SHP77 treated with DMSO at 0.1 percent for 48 hours (cell line): ENCODE measurements at regions not wholly inside any gene's neighbourhood (a gene's known extent, or its start where the extent isn't known, plus 50 kb on each side); places are given as distances from the start of the nearest gene placed in this dataset.

ENCODE experiments used
- DNase-seq: peaks from one replicate; lab custom pipeline; 2025; lab: John Stamatoyannopoulos, UW

DNA sequence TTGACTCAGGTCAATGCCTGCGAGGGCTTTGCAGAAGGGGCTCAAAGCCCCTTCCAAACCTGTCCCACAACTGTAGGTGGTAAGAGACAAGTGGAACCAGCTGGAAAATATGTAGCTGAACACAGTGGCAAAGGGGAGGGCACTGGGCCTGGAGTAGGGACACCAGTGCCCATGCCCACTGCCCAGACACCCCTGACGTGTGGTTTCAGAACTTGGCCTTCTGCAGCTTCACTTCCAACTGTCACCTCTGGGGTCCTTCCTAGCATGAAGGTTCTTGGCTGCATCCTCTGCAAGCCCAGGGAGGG lies 233.1 kb upstream of the IRX1 start:
- DNase-seq = no peak

DNA sequence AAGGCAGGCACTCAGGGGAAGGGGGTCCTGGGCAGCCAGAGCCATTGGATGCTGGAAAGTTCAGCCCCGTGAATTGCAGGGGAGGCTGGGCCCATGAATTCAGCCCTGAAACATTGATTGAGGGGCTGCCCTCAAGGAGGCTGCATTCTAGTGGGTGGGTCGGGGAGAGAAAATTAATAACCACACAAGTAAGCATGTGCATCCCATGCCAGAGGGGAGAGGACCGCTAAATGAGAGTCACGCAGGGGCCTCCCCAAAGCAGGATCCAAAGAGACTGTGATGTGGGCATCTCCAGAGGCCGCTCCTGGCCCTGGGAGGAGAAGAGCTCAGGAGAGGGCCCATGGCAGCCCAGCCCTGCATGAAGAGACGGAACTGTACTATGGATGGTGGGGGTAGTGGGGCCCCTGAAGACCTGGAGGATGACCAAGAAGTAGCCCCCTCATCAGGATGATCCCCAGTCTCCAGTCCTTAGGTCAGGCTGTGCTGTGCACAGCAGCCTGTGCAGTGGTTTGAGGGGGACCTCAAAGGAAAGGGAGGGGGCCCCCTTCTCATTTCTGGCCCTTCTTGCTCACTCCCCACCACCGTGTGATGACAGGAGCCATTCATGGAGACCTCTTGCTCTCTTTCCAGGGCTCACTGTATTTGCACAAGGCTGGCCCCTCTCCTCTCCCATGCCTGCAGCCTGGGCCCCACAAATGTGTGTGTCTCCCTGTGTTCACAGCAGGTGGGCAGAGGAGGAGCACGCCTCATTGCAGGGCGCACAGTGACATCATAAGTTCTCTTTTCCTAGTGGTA lies 233.6 kb upstream of the IRX1 start:
- no peak for DNase-seq

DNA sequence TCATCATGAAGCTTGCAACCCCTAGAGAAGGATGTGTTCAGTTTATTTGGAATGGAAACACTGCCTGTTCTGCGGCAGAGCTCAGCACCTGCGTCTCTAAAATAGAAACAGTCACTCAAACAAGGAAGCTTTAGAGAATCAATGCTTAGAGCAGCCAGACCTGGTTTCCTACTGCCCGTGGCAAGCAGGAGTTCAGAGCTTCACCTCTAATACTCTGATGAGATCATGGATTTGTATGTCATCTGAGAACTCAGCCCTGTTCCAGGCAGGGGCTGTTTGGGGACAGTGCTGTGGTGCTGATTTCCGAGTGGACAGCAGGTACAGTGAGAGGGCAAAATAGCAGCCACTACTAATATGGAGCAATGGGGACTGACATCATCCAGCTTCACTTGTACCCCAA lies 236.0 kb upstream of the IRX1 start:
- DNase-seq = no peak

DNA sequence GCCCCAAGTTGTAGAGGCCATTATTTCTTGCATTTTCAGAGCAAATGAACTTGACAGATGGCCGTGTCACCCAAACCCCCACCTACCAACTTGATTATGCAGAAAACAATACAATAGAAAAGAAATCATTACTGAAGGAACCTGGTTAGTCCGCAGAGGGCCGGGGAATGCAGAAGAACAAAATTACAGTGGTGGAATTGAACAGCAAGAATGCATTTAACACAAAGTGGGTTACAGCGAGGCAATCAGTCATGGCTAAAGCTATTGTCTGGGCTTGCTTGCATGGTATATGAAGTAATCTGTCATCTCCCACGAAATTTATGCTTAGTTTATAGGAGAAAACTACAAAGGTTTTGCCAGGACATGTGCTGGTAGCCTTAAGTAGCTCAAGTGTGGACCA lies 238.3 kb upstream of the IRX1 start:
- DNase-seq = no peak

DNA sequence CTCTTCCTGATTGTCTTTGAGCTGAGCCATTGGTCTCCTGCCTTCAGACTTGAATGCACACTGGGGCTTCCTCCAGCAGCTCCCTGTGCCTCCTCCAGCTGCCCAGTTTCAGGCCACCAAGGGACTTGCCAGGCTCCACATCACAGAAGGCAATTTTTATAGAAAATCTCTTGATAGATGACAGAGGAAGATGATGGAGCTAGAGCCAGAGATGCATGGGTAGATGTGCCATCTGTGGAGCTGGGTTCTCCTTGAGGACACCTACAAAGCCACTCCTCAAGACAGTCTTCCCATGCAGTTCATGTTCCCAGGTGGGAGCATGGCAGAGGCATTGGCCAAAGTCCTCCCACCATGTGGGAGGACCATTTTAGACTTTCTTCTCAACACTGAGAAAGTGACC lies 239.6 kb upstream of the IRX1 start:
- no peak for DNase-seq

DNA sequence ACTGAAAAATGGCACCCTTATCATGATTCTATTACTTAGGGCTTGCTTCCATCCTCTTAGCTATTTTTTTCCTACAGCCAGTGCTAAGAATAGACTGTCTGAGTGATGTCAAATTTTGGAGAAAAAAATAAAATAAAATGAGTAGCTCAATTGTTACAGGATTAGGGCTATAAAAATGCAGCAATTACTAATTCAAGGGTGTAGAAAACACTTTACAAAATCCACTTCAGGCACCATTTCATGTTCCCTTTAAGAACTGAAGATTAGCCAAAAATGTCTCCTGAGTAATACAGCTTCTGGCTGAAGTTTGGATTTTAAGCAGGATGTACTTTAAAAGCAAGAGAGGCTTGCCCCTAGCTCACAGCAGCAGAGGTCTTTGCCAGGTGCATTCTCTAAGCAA lies 240.5 kb upstream of the IRX1 start:
- no peak for DNase-seq

DNA sequence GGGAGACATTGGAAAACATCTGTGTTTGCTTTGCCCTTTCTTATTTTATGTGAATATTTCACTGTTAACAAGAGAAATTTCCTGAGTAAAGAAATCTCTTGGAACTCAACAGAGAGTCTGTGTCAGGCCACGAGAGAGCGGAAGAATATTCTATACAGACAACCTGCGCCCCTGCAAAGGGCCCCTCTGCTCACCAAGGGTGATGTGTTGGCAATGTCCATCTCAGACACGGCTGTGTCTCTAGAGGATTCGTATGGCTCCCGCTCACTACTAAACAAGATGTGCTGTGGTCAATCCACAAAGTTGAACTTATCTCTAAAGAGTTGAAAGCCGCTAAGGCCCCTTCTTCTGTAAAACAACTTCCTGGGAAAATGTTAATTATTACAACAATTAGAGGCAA lies 241.0 kb upstream of the IRX1 start:
- DNase-seq = no peak

DNA sequence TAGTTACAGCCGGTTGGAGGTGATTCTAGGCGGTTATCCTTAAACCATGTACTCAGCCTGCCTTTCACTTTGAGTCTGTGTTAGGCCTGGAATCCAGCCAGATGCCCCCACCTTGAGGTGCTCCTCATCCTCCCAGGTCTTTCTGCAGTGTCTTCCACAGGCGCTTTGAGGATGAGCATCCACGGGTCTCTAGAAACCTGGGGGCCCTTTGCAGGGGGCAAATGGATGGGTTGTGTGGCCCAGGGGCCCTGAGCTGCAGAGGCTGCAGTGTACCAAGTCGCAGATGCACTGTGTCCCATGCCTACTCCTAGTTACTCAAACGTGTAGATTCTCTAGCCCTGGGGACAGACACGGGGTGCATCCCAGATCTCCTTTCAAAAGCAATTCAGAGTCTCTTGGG lies 242.1 kb upstream of the IRX1 start:
- no peak for DNase-seq

DNA sequence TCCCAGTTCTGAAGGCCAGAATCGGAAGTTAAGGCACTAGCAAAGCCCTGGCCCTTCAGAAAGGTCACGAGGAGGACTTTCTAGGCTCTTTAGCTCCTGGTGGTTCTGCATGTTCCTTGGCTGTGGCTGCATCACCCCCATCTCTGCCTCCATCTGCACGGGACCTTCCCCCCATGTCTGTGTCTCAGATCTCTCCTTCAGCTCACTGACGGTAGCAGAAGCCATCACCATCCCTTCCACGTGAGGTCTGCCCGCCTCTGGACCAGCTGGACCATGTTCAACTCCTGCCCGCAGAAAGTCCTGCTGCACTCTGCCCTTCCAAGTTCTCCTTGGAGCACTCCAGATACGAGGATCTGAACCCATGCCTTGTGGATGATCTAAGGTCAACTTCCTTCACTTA lies 242.9 kb upstream of the IRX1 start:
- no peak for DNase-seq

DNA sequence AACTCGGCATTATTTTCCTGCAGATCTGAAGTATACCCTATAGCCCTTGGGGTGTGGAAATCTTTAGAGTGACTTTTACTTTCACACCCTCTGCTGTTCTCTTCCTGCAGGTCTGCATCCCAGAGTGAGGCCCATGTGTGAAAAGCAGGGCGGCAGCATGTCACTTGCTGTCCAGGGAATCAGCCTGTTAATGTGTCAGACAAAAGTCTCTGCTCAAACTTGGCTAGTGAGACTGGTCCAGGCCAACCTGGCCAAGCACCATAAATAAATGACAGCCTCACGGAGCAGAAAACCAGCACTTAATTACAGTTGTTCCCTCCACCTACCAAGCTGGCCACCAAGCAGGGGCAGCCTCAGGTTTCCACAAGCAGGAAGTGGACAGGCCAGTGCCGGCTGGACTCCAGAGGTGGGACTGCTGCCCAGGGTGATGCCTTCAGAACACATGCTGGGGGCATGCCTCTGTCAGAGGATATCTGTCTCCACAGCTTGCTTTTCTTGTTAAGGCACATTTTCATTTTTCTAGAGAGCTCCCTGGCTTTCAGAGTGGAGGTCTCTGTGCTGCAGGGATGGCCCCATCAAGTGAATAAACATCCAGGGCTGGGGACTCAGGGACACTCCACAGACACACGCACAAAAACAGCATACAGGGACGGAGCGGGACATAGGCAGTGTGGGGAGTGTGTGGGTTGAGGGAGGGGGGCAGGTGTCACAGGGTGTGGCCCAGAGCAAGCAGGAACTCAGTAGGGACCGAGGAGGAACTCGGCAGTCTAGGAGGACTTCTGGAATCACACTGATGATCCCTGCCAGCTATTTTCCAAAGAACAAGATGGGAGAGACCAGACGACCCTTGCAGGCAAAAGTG lies 243.8 kb upstream of the IRX1 start:
- DNase-seq = no peak

DNA sequence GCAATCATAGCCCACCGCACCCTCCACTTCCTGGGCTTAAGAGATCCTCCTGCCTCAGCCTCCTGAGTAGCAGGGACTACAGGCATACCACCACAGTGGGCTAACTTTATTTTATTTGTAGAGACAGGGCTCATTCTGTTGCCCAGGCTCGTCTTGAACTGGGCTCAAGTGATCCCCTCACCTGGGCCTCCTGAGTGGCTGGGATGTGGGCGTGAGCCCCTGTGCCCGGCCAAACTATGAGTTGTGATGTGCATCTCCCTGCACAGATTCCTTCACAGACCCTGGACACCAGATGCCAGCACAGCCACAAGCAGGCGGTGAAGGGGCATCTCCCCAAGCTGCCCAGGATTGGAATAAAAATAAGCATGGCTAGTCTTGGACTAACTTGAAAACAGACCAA lies 244.9 kb upstream of the IRX1 start:
- no peak for DNase-seq

DNA sequence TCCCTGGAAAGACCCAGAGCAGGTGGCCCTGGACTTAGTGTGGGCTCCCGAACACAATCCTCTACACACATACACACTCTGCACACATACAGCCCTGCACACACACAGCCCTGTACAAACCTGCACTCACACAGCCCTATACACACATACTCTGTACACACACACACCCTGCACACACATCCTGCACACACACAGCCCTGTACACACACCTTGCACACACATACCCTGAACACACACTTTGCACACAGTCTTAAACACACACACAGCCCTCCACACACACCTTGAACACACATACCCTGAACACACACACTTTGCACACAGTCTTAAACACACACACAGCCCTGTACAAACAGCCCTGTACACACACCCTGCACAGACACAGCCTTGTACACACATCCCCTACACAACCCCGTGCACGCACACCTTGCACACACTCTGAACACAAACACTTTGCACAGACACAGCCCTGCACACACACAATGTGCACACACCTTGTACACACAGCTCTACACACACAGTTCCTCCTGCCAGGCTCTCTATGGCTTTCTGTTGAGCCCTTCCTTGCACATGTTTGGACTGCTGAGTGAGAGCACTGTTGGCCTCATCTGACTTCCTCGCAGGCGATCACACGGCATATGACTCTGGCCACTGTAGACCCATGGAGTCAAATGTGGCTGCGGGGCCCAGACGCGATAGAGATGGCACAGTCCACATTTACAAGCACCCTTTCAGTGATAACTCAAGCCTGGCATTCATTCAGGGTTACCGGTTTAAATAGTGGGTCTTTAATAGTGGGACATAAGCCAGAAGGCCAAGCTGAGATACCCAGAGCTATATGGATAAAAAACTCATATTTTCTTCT lies 245.7 kb upstream of the IRX1 start:
- no peak for DNase-seq

DNA sequence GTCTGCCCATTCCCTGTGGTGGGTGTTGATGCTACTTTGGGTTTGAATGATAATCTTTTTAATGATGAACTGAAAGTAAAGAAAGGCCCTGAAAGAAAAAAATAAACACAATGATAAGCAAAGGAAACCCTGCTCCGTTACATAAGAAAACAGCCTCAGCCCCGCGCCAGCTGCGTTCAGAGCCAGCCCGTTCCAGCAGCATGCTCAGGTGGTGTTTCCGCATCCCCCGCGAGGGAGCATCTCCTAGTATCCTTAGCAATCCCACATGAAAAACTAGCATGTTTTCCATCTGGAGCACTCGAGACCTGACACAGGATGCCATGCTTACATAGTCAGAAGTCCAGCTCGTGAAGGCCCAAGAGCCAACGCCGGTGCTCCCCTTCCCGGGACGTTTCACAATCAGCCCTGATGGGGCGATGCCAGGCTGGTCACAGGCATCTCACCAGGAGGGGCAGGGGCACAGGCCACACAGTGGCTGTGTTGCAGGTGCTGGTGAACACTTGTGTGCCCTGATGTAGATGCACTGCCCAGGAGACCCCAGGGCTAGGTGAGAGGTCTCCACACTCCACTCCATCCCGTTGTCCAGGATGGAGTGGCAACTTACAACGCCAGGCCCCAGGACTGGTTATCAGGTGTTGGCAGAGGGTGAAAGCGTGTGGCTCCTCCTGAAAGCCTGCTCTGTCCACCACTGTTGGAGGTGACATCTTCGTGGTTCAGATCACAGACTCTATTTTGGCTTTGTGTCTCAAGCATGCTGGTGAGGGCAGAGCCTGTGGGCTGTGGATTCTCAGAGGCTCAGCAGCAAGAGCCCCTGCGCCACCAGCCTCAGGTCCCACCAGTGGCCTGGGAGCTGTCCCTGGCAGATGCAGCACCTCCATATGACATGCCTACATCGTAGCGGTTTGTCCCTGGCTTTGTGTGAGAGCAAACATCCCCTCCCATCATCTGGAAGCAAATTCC lies 246.8 kb upstream of the IRX1 start:
- no peak for DNase-seq

DNA sequence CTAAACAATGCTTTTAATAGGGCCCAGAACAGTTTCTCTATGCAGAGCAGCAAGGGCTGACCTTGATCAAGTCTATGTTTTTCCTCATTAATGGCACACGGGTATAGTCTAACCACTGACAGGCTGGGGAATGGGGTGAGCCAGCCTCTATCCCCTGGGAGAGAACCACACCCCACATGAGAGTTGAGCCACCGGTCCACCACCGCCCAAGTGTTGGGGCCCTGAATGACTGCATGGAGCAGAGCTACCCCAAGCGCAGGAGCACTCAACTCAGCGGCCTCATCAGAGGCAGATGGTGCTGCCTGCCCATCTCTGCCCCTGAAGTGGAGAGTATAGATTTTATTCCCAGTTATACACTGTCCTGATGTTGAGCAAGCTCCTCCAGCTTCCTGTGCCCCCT lies 247.9 kb upstream of the IRX1 start:
- DNase-seq = no peak

DNA sequence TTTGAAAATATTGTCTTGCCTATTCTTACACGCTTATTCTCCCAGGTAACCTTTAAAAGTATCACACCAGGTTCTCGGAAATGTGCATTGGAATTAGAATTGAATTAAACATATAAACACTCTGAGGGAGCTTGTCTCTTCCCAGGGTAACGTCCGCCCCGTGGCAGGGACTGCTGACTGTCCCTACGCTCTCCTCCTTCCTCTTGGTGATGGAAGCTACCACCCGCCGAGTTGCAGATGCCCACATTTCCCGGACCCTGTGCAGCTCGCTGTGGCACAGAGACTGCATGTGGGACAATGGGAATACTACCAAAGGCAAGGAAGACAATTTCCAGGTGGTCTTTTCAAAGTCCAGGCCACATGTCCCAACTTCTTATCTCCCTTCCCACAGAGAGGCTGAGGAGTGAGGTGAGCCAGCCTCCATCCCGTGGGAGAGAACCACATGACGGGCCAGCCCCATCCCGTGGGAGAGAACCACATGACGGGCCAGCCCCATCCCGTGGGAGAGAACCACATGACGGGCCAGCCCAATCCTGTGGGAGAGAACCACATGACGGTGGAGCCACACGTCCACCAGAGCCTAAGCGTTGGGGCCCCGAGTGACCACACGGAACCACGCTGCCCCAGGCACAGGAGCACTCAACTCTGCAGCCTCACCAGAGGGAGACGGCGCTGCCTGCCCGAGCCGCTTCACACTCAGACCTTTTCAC lies 249.4 kb upstream of the IRX1 start:
- no peak for DNase-seq

DNA sequence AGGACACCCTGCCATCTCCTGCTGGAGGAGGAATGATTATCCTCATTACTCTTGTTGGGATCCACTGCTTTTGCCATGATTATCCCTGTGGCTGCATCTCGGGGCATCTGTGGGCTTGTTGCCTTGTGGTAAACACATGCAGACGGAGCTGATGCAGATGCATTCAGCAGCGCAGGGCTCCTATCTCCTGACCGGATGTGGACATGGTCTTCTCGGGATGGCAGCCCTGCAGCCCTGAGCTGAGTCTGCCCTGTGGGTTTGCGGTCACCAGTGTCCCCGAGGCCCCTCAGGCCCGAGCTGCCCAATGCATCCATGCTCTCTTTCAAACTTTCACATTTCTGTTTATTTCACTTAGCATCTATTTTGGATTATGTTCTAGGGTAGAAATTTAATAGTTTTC lies 250.4 kb upstream of the IRX1 start:
- DNase-seq = no peak

DNA sequence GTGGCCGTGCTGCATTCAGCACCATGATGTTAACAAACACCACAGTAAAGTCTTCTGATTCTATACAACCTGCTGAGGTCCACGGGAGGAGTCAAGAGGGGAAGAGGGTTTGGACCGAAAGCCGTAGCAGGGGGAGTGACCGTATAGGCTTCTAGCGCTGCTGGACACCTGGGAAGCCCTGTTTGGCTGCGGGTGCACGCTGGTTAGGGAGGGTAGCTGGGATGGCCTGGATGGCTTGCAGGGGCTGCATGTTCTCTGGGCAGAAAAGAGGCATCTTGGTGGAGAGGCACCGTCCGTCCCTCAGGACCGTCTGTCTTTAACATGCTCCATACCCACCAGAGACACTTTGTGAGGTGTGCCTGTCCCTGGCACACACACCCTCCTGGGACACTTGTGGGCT lies 251.0 kb upstream of the IRX1 start:
- no peak for DNase-seq

DNA sequence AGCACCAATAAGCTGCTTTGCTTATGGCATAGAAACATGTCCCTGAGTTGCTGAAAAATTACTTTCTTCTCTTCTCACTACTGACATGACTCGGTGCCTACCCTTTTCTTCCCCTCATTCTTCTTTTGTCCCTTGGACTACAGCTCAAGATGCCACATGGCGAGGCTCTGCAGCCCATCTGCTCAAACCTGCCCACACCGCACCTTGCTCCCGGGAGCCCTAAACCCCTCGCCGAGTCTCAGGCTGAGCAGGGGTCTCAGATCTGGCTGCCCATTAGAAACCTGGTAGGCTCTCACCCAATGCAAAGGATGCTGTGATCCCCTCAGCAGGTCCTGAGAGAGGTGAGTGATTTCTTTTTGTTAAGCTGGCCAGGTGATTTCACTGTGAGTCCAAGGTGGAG lies 251.7 kb upstream of the IRX1 start:
- DNase-seq = no peak

DNA sequence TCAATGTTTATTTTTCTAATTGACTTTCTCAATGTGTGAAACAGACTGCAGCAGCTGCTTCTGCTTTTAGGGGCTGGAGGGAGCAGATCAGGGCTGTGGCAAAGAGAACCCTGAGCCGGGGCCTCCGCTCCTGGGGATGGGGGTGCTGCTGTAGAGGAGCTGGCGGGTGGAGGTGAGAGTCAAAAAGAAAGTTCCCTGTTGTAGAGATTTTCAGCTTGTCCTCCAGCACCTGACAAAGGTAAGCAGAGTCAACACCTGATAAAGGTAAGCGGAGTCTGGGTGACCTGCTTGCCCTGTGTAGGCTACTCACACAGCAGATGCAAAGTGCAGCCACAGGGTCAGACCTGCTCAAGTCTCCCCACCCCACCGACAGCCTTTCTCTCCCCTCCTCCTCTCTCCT lies 252.4 kb upstream of the IRX1 start:
- no peak for DNase-seq

DNA sequence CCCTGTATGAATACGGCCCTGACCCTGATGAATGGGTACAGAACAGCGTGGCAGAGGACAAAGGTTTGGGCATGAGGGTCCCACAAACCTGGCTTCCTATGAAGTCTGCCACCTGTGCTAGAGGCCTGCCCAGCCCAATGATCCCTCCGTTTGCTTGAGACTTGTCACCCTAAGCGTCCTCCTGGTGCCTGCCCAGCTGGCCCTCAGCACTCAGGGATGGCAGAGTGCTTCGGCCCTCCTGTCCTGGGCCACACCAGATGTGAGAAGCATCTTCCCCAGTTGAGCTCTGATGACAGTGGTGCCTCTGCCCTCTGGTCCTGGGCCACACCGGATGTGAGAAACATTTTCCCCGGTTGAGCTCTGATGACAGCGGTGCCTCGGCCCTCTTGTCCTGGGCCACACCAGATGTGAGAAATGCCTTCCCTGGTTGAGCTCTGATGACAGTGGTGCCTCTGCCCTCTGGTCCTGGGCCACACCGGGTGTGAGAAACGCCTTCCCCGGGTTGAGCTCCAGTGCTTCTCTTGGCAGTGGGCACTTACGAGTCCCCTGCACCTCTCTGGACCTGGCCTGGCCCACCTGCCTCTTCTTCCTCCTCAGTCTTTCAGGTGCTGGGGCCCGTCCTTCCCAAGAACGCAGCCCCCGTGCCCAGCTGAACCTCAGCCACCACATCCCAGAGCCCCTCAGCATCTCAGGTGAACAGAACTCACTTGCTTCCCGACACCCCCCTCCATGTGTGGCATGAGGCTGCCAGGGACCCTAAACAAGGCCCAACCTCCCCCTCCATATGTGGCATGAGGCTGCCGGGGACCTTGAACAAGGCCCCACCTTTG lies 253.1 kb upstream of the IRX1 start:
- no peak for DNase-seq
